Chondrocyte (in vitro differentiated cells): ENCODE measurements at regions not wholly inside any gene's neighbourhood (a gene's known extent, or its start where the extent isn't known, plus 50 kb on each side); places are given as distances from the start of the nearest gene placed in this dataset.

Source experiments
- DNase-seq: peaks from one replicate; pipeline ENCODE4 v3.0.0; 2021; ENCODE audit warnings: mixed read lengths, low spot score
- H3K27ac Mint-ChIP-seq: one replicate; pipeline ENCODE4 v1.8.0; 2021; ENCODE audit warnings: mild to moderate bottlenecking, moderate library complexity, mixed read lengths; ENCODE audit not compliant: unreplicated experiment
- H3K27me3 Mint-ChIP-seq: 2 replicates; pipeline ENCODE4 v1.8.0; 2021; ENCODE audit warnings: low read depth, mixed read lengths
- H3K36me3 Mint-ChIP-seq: 2 replicates; pipeline ENCODE4 v1.8.0; 2021; ENCODE audit warnings: low read depth, mixed read lengths
- H3K4me1 Mint-ChIP-seq: 2 replicates; pipeline ENCODE4 v1.8.0; 2021; ENCODE audit warnings: low read depth, mild to moderate bottlenecking, mixed read lengths
- H3K4me3 Mint-ChIP-seq: one replicate; pipeline ENCODE4 v1.8.0; 2021; ENCODE audit warnings: mild to moderate bottlenecking, moderate library complexity, mixed read lengths; ENCODE audit not compliant: unreplicated experiment
- H3K9me3 Mint-ChIP-seq: 2 replicates; pipeline ENCODE4 v1.8.0; 2021; ENCODE audit warnings: low read depth, mixed read lengths
- CTCF ChIP-seq: fragments of 200-600 bp; sonication (generic); IDR thresholded peaks from 2 replicates; pipeline ENCODE4 v1.5.0; 2021; ENCODE audit warnings: antibody characterized with exemption, mild to moderate bottlenecking, moderate library complexity

- Mint-ChIP-seq H3K27ac (peak overlapping the region; percentile 27), H3K27me3 (no peaks in the 10 kb centered on the region), H3K4me1 (peaks cover 6% of the 10 kb centered on the region), H3K9me3 (peaks cover 7% of the 10 kb centered on the region), H3K36me3 (no peaks in the 10 kb centered on the region), H3K4me3 (no peak overlapping the region)
- no peak for DNase-seq
- no peak for TF ChIP-seq CTCF
Observed at GRCh38 chr6:2552526-2553154, 198.1 kb downstream of the MYLK4 start.

DNA sequence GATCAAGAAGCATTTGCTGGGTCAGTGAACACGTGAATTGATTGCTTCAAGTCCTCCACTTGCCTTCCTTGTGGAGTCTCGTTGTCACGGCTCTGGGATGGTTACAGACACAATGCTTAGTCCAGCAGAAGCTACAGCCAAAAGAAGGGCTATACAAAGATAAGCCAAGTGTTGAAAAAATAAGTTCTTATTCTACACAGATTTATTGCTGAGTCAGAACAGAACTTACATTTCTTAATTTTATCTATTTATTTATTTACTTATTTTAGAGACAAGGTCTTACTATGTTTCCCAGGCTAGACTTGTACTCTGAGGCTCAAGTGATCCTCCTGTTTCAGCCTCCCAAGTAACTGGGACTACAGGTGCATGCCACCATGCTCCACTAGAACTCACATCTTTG is 199.0 kb downstream of the MYLK4 start:
- TF ChIP-seq CTCF = no peak
- no peaks in the 10 kb centered on the region for H3K27me3 Mint-ChIP-seq
- H3K36me3 Mint-ChIP-seq = no peaks in the 10 kb centered on the region
- no peak overlapping the region for H3K4me3 Mint-ChIP-seq
- H3K27ac Mint-ChIP-seq = no peak overlapping the region
- peaks cover 7% of the 10 kb centered on the region for H3K9me3 Mint-ChIP-seq
- H3K4me1 Mint-ChIP-seq = peaks cover 6% of the 10 kb centered on the region
- DNase-seq = no peak

- H3K27me3 Mint-ChIP-seq = no peaks in the 10 kb centered on the region
- no peak overlapping the region for H3K4me3 Mint-ChIP-seq
- H3K4me1 Mint-ChIP-seq = peaks cover 6% of the 10 kb centered on the region
- H3K36me3 Mint-ChIP-seq = no peaks in the 10 kb centered on the region
- peaks cover 7% of the 10 kb centered on the region for H3K9me3 Mint-ChIP-seq
- DNase-seq = no peak
- H3K27ac Mint-ChIP-seq = no peak overlapping the region
- no peak for TF ChIP-seq CTCF
Observed at GRCh38 chr6:2550247-2550646, 200.5 kb downstream of the MYLK4 start.

DNA sequence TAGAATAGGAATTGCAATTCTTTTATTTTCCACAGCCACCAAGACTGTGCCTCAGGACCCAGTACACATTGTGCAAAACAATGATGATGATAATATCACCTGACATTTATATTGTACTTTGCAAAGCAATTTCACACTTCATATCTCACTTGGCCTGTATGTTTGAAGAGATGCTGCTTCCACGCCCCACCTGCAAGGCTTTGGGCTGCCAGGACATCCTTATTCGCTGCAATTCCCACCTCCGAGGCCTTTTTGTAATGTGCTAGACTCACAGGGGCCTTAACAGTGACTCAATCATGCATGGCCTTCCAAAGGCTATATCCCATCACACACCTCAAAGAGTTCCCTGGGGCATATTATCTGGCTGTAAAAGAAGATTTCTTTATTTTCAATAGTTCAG is 200.9 kb downstream of the MYLK4 start:
- H3K4me3 Mint-ChIP-seq = no peak overlapping the region
- H3K4me1 Mint-ChIP-seq = peaks cover 6% of the 10 kb centered on the region
- H3K36me3 Mint-ChIP-seq = no peaks in the 10 kb centered on the region
- H3K27me3 Mint-ChIP-seq = no peaks in the 10 kb centered on the region
- H3K27ac Mint-ChIP-seq = no peak overlapping the region
- TF ChIP-seq CTCF = no peak
- no peak for DNase-seq
- H3K9me3 Mint-ChIP-seq = peaks cover 7% of the 10 kb centered on the region

GRCh38 chr6:2547355-2547754 is 203.4 kb downstream of the MYLK4 start:
- Mint-ChIP-seq H3K4me3 (no peak overlapping the region), H3K36me3 (peaks cover 1% of the 10 kb centered on the region), H3K27me3 (no peaks in the 10 kb centered on the region), H3K27ac (no peak overlapping the region), H3K4me1 (no peaks in the 10 kb centered on the region), H3K9me3 (peaks cover 7% of the 10 kb centered on the region)
- TF ChIP-seq CTCF = no peak
- no peak for DNase-seq
